HCT116 (cell line): ENCODE measurements at regions not wholly inside any gene's neighbourhood (a gene's known extent, or its start where the extent isn't known, plus 50 kb on each side); places are given as distances from the start of the nearest gene placed in this dataset.

Experiments used
- ATAC-seq: fragments of 200-7000 bp; cut with Tn5 transposase; 2 replicates; pipeline ENCODE4 v1.9.1; 2020; ENCODE audit warnings: mild to moderate bottlenecking, moderate library complexity
- BruUV-seq: library from RNA; stranded (reverse); fragments of 400-500 nt; replicated peaks from 2 replicates; lab custom pipeline; 2021; lab: Mats Ljungman, UMichigan
- CTCF ChIA-PET: fragments of 300-600 bp; sonication (Branson Sonifier 250); formaldehyde crosslinking; loops from one replicate; lab custom pipeline; 2021; ENCODE audit warnings: antibody characterized with exemption; lab: Charles Lee
- POLR2A ChIA-PET: fragments of 300-600, 350-600 bp; sonication (Branson Sonifier 250); formaldehyde crosslinking; loops from one replicate; lab custom pipeline; 2021; ENCODE audit warnings: antibody characterized with exemption; lab: Charles Lee
- RAD21 ChIA-PET, 2 experiments: fragments of 300-600 bp; sonication (Branson Sonifier 250); formaldehyde crosslinking; loops; one replicate each; lab custom pipeline; 2023; ENCODE audit warnings: low total read pairs in 2 of 2; ENCODE audit not compliant: uncharacterized antibody in 2 of 2, unreplicated experiment in 2 of 2, low non-redundant PET in 1 of 2; lab: Charles Lee
- DNase-seq: peaks from one replicate; pipeline ENCODE4 v3.0.0-alpha.2; 2010; ENCODE audit warnings: low read depth, low spot score
- H2AFZ ChIP-seq: fragments of 200-600 bp; shearing (Covaris generic), sonication (generic); 2 replicates; pipeline ENCODE4 v1.6.1; 2017; ENCODE audit warnings: low read depth, mixed run types, mixed read lengths, antibody characterized with exemption, low read length; ENCODE audit not compliant: poor library complexity, severe bottlenecking
- H3K27ac ChIP-seq: 2 replicates; pipeline ENCODE4 v1.5.1; 2012; ENCODE audit warnings: low read depth, low read length
- H3K27me3 ChIP-seq: fragments of 200-600 bp; sonication (generic); 2 replicates; pipeline ENCODE4 v1.6.1; 2016; ENCODE audit warnings: mixed run types, low read length, mixed read lengths; ENCODE audit not compliant: insufficient read depth
- H3K36me3 ChIP-seq, 2 experiments: fragments of 200-500 bp in 1 of 2; fragments of 200-600 bp in 1 of 2; sonication (Bioruptor generic) in 1 of 2; sonication (generic) in 1 of 2; 2 replicates each; pipeline versions ENCODE4 v1.5.1 to v1.6.1; 2014 to 2016; ENCODE audit warnings: low read length in 2 of 2, inconsistent platforms in 1 of 2, mixed read lengths in 1 of 2, mixed run types in 1 of 2; ENCODE audit not compliant: insufficient read depth in 2 of 2, control insufficient read depth in 1 of 2
- H3K4me1 ChIP-seq, 2 experiments: fragments of 200-600 bp in 1 of 2; sonication (generic) in 1 of 2; 2 replicates each; pipeline versions ENCODE4 v1.5.1 to v1.6.1; 2012 to 2017; ENCODE audit warnings: low read length in 2 of 2, inconsistent platforms in 1 of 2, mild to moderate bottlenecking in 1 of 2, mixed read lengths in 1 of 2, mixed run types in 1 of 2, moderate library complexity in 1 of 2; ENCODE audit not compliant: insufficient read depth in 2 of 2, control insufficient read depth in 1 of 2
- H3K4me2 ChIP-seq: fragments of 200-600 bp; sonication (generic); 2 replicates; pipeline ENCODE4 v1.6.1; 2017; ENCODE audit warnings: mixed run types, low read length, mixed read lengths
- H3K4me3 ChIP-seq, 2 experiments: fragments of 200-600 bp in 1 of 2; sonication (generic) in 1 of 2; replicated peaks in 1 of 2; 2 replicates each; pipeline ENCODE4 v1.5.1; 2011 to 2016; ENCODE audit warnings: low read length in 2 of 2, control low read depth in 1 of 2, low read depth in 1 of 2, mild to moderate bottlenecking in 1 of 2, mixed read lengths in 1 of 2, mixed run types in 1 of 2
- H3K79me2 ChIP-seq: fragments of 200-600 bp; sonication (generic); 2 replicates; pipeline ENCODE4 v1.6.1; 2017; ENCODE audit warnings: mild to moderate bottlenecking, mixed run types, low read length, moderate library complexity, mixed read lengths; ENCODE audit not compliant: insufficient read depth
- H3K9ac ChIP-seq: fragments of 200-600 bp; sonication (generic); 2 replicates; pipeline ENCODE4 v1.6.1; 2016; ENCODE audit warnings: low read length, mixed read lengths
- H3K9me2 ChIP-seq: fragments of 200-600 bp; sonication (generic), shearing (Covaris generic); 2 replicates; pipeline ENCODE4 v1.6.1; 2017; ENCODE audit warnings: mixed run types, mild to moderate bottlenecking, moderate library complexity; ENCODE audit not compliant: insufficient read depth
- H3K9me3 ChIP-seq, 2 experiments: fragments of 200-500 bp in 1 of 2; fragments of 200-600 bp in 1 of 2; sonication (Bioruptor generic) in 1 of 2; sonication (generic) in 1 of 2; 2 replicates each; pipeline ENCODE4 v1.6.1; 2014 to 2017; ENCODE audit warnings: low read length in 2 of 2, mixed read lengths in 2 of 2, inconsistent platforms in 1 of 2, low read depth in 1 of 2, mild to moderate bottlenecking in 1 of 2, mixed run types in 1 of 2, moderate library complexity in 1 of 2; ENCODE audit not compliant: control insufficient read depth in 1 of 2, insufficient read depth in 1 of 2
- H4K20me1 ChIP-seq: fragments of 200-600 bp; sonication (generic), shearing (Covaris generic); 2 replicates; pipeline ENCODE4 v1.6.1; 2017; ENCODE audit warnings: mixed run types, mild to moderate bottlenecking, moderate library complexity; ENCODE audit not compliant: insufficient read depth
- ATF3 ChIP-seq: IDR thresholded peaks from 2 replicates; pipeline ENCODE4 v1.6.1; 2012
- EZH2phosphoT487 ChIP-seq: fragments of 200-600 bp; IDR thresholded peaks from 2 replicates; pipeline ENCODE4 v1.6.1; 2018; ENCODE audit warnings: antibody characterized with exemption, borderline replicate concordance
- JUND ChIP-seq: IDR thresholded peaks from 2 replicates; pipeline ENCODE4 v1.6.1; 2012
- MAX ChIP-seq: IDR thresholded peaks from 2 replicates; pipeline ENCODE4 v1.6.1; 2012
- RAD21 ChIP-seq: IDR thresholded peaks from 2 replicates; pipeline ENCODE4 v1.6.1; 2012; ENCODE audit warnings: low read depth, mild to moderate bottlenecking
- REST ChIP-seq: IDR thresholded peaks from 2 replicates; pipeline ENCODE4 v1.6.1; 2012; ENCODE audit warnings: low read depth
- SP1 ChIP-seq: IDR thresholded peaks from 2 replicates; pipeline ENCODE4 v1.6.1; 2012; ENCODE audit warnings: low read depth
- TCF7L2 ChIP-seq: IDR thresholded peaks from 2 replicates; pipeline ENCODE4 v1.7.0; 2011; ENCODE audit warnings: borderline replicate concordance, inconsistent platforms; ENCODE audit not compliant: insufficient read depth, insufficient read length; ENCODE audit errors: extremely low read depth
- intact Hi-C: fragments of 100-400 bp; cut with micrococcal nuclease; formaldehyde crosslinking; loops from 2 replicates; pipeline ENCODE4 v1.10.0; 2022
- TF ChIP-seq, protein P1 (sequence below): IDR thresholded peaks from 2 replicates; pipeline ENCODE4 v1.6.1; 2011; ENCODE audit warnings: mild to moderate bottlenecking, low read length, moderate library complexity; ENCODE audit not compliant: insufficient replicate concordance; ENCODE audit errors: extremely low read depth

GRCh38 chr4:14520171-14520570 lies 482.1 kb upstream of the CPEB2 start:
- no peaks in the 10 kb centered on the region for H3K36me3 ChIP-seq
- no peaks in the 10 kb centered on the region for H3K27me3 ChIP-seq
- no peak for TF ChIP-seq TCF7L2
- no peak for TF ChIP-seq ATF3
- TF ChIP-seq REST, result no peak
- no peak for TF ChIP-seq JUND
- no peak for TF ChIP-seq MAX
- no peak for TF ChIP-seq EZH2phosphoT487
- TF ChIP-seq RAD21, result no peak
- no peak for TF ChIP-seq SP1
- TF ChIP-seq, protein P1, sequence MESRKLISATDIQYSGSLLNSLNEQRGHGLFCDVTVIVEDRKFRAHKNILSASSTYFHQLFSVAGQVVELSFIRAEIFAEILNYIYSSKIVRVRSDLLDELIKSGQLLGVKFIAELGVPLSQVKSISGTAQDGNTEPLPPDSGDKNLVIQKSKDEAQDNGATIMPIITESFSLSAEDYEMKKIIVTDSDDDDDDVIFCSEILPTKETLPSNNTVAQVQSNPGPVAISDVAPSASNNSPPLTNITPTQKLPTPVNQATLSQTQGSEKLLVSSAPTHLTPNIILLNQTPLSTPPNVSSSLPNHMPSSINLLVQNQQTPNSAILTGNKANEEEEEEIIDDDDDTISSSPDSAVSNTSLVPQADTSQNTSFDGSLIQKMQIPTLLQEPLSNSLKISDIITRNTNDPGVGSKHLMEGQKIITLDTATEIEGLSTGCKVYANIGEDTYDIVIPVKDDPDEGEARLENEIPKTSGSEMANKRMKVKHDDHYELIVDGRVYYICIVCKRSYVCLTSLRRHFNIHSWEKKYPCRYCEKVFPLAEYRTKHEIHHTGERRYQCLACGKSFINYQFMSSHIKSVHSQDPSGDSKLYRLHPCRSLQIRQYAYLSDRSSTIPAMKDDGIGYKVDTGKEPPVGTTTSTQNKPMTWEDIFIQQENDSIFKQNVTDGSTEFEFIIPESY, result no peak
- H3K4me2 ChIP-seq, result no peak overlapping the region
- intact Hi-C loops, result no loop called here
- ChIA-PET RAD21 (no interaction called here), POLR2A (no interaction called here), CTCF (no interaction called here)
- DNase-seq, result no peak
- no peak overlapping the region for H2AFZ ChIP-seq
- H3K79me2 ChIP-seq, result no peaks in the 10 kb centered on the region
- no peak overlapping the region for H3K27ac ChIP-seq
- no peaks in the 10 kb centered on the region for H3K9me2 ChIP-seq
- H3K4me1 ChIP-seq, result no peaks in the 10 kb centered on the region
- H4K20me1 ChIP-seq, result no peaks in the 10 kb centered on the region
- no TSS peak for BruUV-seq
- H3K9ac ChIP-seq, result no peak overlapping the region
- H3K4me3 ChIP-seq, result no peak overlapping the region
- peaks cover 6 to 19% of the 10 kb centered on the region in 2 experiments; a peak in 2 of 4 replicates for H3K9me3 ChIP-seq
- no peak for ATAC-seq
